Middle frontal gyrus (tissue), 1 donor: ENCODE measurements at regions not wholly inside any gene's neighbourhood (a gene's known extent, or its start where the extent isn't known, plus 50 kb on each side); places are given as distances from the start of the nearest gene placed in this dataset.

Source experiments
- DNase-seq: peaks from one replicate; pipeline ENCODE4 v3.0.0-alpha.2; 2015; ENCODE audit warnings: low spot score; ENCODE audit errors: extremely low spot score

DNA sequence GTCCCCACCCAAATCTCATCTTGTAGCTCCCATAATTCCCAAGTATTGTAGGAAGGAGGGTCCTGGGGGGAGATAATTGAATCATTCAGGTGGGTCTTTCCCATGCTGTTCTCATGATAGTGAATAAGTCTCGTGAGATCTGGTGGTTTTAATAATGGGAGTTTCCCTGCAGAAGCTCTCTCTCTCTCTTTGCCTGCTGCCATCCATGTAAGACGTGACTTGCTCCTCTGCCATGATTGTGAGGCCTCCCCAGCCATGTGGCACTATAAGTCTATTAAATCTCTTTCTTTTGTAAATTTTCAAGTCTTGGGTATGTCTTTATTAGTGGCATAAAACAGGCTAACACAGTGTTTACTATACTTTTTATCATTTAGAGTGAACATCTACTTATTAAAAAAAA is 338.8 kb downstream of the ANKRD7 start:
- no peak for DNase-seq

DNA sequence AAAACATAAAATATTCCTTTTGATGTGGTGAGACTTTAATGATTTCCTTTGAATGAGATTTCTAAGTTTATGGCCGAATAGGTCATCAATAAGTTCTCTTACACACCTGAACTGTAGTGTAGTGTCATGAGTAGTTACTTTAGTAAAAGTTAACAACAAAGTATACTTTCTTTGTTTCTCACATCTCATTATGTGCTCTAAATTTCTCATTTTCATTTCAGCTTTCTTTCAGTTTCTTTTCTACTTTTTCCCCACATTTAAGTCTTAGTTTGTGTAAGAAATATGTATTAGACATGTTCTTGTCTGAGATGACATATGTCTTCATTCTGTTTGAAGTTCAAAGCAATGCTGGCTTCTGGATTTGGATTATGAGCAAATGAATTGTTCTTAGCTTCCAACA is 348.1 kb downstream of the ANKRD7 start:
- no peak for DNase-seq

GRCh38 chr7:118573085-118573484 is 348.6 kb downstream of the ANKRD7 start:
- DNase-seq: no peak

DNA sequence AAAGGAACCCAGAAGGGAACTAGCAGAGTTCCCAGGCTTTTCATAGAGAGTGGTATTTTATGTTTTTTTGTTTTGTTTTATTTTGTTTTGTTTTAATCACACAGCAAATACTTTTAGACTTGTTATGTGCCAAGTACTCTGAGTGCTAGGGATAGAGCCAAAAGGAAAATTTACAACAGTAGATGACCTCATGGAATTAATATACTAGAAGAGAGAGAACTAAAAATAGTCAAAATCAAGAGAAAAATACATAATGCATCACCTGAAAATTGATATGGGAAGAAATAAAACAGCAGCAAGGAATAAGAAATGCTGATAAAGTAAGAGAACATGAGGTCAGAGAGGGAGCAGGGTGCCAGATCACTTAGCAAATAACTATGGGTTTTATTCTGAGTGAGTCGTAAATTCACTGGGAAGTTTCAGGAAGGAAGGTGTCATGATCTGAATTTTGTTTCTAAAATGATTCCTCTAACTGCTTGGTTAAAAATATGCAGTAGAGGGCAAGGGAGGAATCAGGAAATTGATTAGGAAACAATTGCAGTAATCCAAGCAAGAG is 351.0 kb downstream of the ANKRD7 start:
- no peak for DNase-seq

GRCh38 chr7:118580743-118581382 is 356.4 kb downstream of the ANKRD7 start:
- DNase-seq: no peak

- no peak for DNase-seq
Observed at GRCh38 chr7:118583641-118584040, 359.1 kb downstream of the ANKRD7 start.

DNA sequence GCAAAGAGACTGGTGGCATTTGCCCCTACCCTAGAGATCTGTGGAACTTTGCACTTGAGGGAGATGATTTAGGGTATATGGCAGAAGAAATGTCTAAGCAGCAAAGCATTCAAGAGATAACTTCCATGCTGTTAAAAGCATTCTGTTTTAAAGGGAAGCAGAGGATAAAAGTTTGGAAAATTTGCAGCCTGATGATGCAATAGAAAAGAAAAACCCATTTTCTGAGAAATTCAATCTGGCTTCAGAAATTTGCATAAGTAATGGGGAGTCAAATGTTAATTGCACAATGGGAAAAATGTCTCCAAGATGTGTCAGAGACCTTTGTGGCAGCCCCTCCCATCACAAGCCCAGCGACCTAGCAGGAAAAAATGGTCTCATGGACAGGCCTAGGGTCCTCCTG is 361.7 kb downstream of the ANKRD7 start:
- DNase-seq: no peak

GRCh38 chr7:118590107-118590506 is 365.6 kb downstream of the ANKRD7 start:
- no peak for DNase-seq

GRCh38 chr7:118602090-118602489 is 377.6 kb downstream of the ANKRD7 start:
- DNase-seq: no peak

GRCh38 chr7:118606602-118607001 is 382.1 kb downstream of the ANKRD7 start:
- DNase-seq: no peak

DNA sequence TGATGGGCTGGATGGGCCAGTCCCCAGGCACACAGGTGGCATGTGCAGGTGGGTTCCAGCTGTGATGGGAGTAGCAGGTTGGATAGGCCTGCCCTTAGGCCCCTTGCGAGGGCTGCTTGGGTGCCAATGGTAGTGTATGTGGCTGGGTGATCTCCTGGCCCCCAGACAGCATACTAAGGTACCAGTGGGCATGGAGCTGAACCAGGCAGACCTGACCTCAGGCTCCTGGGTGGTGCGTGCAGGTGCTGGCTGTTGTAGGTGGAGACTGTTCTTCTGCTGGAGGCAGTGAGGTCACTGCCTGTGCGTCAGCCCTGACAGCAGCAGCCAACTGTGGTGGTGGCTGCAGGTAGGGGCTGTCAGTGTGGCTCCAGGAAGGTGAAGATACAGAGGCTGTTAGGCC is 384.7 kb downstream of the ANKRD7 start:
- no peak for DNase-seq

DNA sequence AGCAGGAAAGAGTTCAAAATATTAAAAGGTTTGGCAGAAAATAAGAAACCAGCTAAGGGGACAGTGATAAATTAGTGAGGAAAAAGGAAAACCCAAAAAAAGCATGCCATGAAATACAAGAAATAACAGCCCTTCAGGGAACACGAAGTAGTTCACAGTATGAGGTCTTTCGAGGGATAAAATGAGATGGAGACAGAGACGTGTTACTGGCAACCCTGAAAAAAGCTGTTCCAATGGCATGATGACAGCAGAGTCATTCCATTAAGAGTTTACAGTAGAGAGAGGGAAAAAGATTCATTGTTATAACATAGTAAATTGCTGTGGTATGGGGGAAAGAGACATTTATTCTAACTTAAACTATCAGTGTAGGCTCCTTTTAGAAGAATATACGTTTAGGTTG is 391.2 kb downstream of the ANKRD7 start:
- no peak for DNase-seq

- DNase-seq: no peak
Observed at GRCh38 chr7:118621810-118622360, 397.4 kb downstream of the ANKRD7 start.

DNA sequence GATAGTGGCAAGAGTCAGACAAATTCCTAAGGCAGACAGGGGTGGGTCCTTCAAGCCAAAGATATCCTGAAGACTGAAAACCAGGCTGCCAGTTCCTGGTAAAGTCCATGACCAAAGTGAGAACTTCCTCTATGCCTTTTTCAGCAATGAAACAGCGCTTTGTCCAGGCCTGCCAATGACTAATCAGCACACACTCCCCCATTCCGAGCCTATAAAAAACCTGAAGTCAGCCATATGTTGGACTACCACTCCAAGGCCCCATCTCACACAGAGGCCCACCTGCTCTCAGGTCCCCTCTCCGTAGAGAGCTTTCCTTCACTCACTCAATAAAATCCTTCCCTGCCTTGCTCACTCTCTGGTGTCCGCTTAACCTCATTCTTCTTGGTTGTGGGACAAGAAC is 402.2 kb downstream of the ANKRD7 start:
- no peak for DNase-seq

- no peak for DNase-seq
Observed at GRCh38 chr7:118627467-118627866, 403.0 kb downstream of the ANKRD7 start.

- no peak for DNase-seq
Observed at GRCh38 chr7:118629898-118630438, 405.5 kb downstream of the ANKRD7 start.

GRCh38 chr7:118642396-118642795 is 417.9 kb downstream of the ANKRD7 start:
- DNase-seq: no peak

DNA sequence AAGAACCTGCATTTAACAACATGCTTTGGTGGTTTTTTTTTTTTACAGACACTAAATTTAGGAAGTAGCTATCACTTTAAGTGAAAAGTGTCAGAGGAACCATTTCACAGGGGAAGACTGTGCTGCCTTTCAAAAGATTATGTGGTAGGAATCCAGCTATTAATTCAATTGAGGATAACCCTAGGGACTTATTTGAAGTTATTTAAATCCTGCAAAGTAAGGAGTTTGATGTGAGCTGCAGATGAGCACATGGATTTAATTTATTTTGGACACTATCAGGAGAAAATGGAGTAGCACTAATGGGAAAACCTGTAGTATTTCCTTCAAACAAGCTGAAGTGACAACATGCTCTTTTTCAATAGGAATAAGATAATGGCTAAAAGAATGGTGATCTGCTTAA is 419.8 kb downstream of the ANKRD7 start:
- no peak for DNase-seq

DNA sequence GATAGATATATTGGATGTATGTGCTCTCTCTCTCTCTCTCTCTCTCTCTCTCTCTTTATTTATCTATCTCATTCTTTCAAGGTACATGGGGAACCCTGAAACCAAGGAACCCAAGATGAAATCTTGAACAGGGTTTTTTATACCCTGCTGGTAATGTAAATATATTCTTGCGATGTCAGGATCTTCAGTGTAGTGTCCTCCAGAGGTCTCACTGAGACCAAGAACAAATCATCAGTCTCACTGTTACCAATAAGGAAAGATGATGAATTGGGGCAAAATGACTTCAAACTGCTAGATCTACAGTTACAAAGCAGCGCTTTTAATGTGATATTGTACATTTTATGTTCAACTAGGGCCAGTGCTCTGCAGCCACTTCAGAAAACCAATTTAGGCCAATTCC is 423.5 kb downstream of the ANKRD7 start:
- no peak for DNase-seq

- DNase-seq: no peak
Observed at GRCh38 chr7:118657391-118658005, 433.0 kb downstream of the ANKRD7 start.

- no peak for DNase-seq
Observed at GRCh38 chr7:118662266-118662665, 437.8 kb downstream of the ANKRD7 start.

DNA sequence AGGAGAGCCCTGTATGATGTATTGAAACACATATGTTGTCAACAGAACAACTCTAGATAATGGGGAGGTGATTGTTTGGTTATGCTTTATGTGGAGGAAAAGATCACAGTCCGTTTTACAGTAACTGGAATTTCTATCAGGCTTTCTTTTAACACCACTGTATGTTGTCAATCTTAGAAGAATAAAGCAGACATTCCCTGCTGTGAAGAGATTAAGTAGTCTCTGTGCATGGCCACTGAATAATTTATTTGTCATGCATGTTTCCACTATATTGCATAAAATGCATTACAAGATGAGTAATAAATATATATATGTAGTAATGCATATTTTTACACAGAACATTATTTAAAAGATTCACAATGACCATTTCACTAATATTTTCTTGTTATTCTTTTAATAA is 440.0 kb downstream of the ANKRD7 start:
- DNase-seq: no peak

- no peak for DNase-seq
Observed at GRCh38 chr7:118671149-118671548, 446.6 kb downstream of the ANKRD7 start.
